ENCODE measurements at regions not wholly inside any gene's neighbourhood (a gene's known extent, or its start where the extent isn't known, plus 50 kb on each side); places are given as distances from the start of the nearest gene placed in this dataset.

DNA sequence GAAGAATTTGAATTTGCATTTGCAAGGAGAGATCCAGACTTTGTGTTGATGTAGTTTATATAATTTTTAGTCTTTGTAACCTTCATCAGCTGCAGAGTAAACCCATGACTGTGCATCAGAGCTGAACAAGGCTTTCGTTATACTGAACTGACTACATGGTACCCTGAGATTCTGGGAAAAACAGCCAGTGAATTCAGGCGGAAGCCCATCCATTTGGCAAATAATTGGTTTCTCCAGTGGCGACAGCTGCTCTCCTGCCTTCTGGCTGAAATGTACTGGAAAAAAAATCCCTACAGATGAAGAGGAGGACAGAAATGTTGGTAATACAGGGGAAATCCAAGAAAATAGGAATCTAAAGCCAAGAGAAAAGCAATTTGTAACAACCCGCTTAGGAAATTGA, 657.5 kb upstream of the CDH7 start:
- TF ChIP-seq CTCF (conservative IDR thresholded peaks at IDR 0.05 in 1 of 2, IDR thresholded peaks at IDR 0.05 in 1 of 2; ENCODE audit: extremely low read depth in 1 of 2, insufficient read depth in 1 of 2, low read depth in 1 of 2, low read length in 2 of 2), result no peak
- no peak for TF ChIP-seq EZH2 (IDR thresholded peaks at IDR 0.05; ENCODE audit: borderline replicate concordance, low read length)

All from mammary epithelial cell (primary cell).